Posterior cingulate gyrus (tissue), 11 donors: ENCODE measurements at regions not wholly inside any gene's neighbourhood (a gene's known extent, or its start where the extent isn't known, plus 50 kb on each side); places are given as distances from the start of the nearest gene placed in this dataset.
"Not testable (repeated sequence)": the region's sequence is repeated elsewhere in the genome, so short reads cannot be mapped to it uniquely, and the experiment has no call there.

Source experiments
- DNase-seq, 10 donors: peaks; one replicate each; pipeline versions ENCODE4 v3.0.0 to v3.0.0-alpha.2; 2020 to 2021; ENCODE audit warnings: mixed read lengths in 3 of 10
- intact Hi-C: fragments of 100-400 bp; cut with DNase I; formaldehyde crosslinking; loops from one replicate; pipeline ENCODE4 v1.15.1; 2023

- intact Hi-C loops, DNase-seq: not testable (repeated sequence)
These were observed 150.2 kb upstream of the MAP3K1 start for GRCh38 chr5:56665117-56665516.

GRCh38 chr5:56664025-56664424 is 151.3 kb upstream of the MAP3K1 start:
- intact Hi-C loops, result no loop called here
- DNase-seq, result no peak

- no peak for DNase-seq
- intact Hi-C loops, result no loop called here
These were observed 151.8 kb upstream of the MAP3K1 start for GRCh38 chr5:56663523-56663922.

GRCh38 chr5:56662893-56663292 is 152.5 kb upstream of the MAP3K1 start:
- no peak for DNase-seq
- intact Hi-C loops, result no loop called here

- DNase-seq, result peak in 9 of 10 donors; percentile 27 to 96 (median 73)
- intact Hi-C loops, result no loop called here
These were observed 155.4 kb upstream of the MAP3K1 start for GRCh38 chr5:56659971-56660370.

- intact Hi-C loops, result no loop called here
- no peak for DNase-seq
These were observed 156.4 kb upstream of the MAP3K1 start for GRCh38 chr5:56658972-56659371.

- DNase-seq, result no peak
- intact Hi-C loops, result no loop called here
These were observed 158.3 kb upstream of the MAP3K1 start for GRCh38 chr5:56656846-56657726.

GRCh38 chr5:56651893-56652292 is 163.5 kb upstream of the MAP3K1 start:
- DNase-seq, result no peak
- intact Hi-C loops, result no loop called here

GRCh38 chr5:56650386-56650785 is 165.0 kb upstream of the MAP3K1 start:
- DNase-seq, result no peak
- intact Hi-C loops, result no loop called here

- no peak for DNase-seq
- intact Hi-C loops, result no loop called here
These were observed 165.8 kb upstream of the MAP3K1 start for GRCh38 chr5:56649569-56649968.

- DNase-seq, result no peak
- intact Hi-C loops, result no loop called here
These were observed 166.8 kb upstream of the MAP3K1 start for GRCh38 chr5:56648460-56649034.

GRCh38 chr5:56647099-56647850 is 168.1 kb upstream of the MAP3K1 start:
- intact Hi-C loops, result no loop called here
- no peak for DNase-seq

GRCh38 chr5:56641635-56642260 is 173.6 kb upstream of the MAP3K1 start:
- intact Hi-C loops, result no loop called here
- no peak for DNase-seq

- intact Hi-C loops, result no loop called here
- DNase-seq, result peak in 1 of 10 donors; percentile 11
These were observed 174.5 kb upstream of the MAP3K1 start for GRCh38 chr5:56640763-56641406.

- no peak for DNase-seq
- intact Hi-C loops, result no loop called here
These were observed 175.9 kb upstream of the MAP3K1 start for GRCh38 chr5:56639476-56639875.

GRCh38 chr5:56638768-56639238 is 176.5 kb upstream of the MAP3K1 start:
- DNase-seq, result no peak
- intact Hi-C loops, result no loop called here

- intact Hi-C loops, result no loop called here
- DNase-seq, result no peak
These were observed 177.2 kb upstream of the MAP3K1 start for GRCh38 chr5:56638061-56638621.

- DNase-seq, result no peak
These were observed 177.9 kb upstream of the MAP3K1 start for GRCh38 chr5:56637321-56637920.

GRCh38 chr5:56633950-56634349 is 181.4 kb upstream of the MAP3K1 start:
- DNase-seq, result no peak
- intact Hi-C loops, result no loop called here

More at GRCh38 chr5:56637321-56637920, 177.9 kb upstream of the MAP3K1 start:
- intact Hi-C loops, result no loop called here

- no peak for DNase-seq
- intact Hi-C loops, result no loop called here
These were observed 182.4 kb upstream of the MAP3K1 start for GRCh38 chr5:56632939-56633338.
